HG02938 (cell line): ENCODE measurements at regions not wholly inside any gene's neighbourhood (a gene's known extent, or its start where the extent isn't known, plus 50 kb on each side); places are given as distances from the start of the nearest gene placed in this dataset.

ENCODE experiments used
- ATAC-seq: cut with Tn5 transposase; IDR thresholded peaks from one replicate; pipeline ENCODE4 v1.9.1; 2021; ENCODE audit warnings: mild to moderate bottlenecking, moderate library complexity; ENCODE audit not compliant: unreplicated experiment

DNA sequence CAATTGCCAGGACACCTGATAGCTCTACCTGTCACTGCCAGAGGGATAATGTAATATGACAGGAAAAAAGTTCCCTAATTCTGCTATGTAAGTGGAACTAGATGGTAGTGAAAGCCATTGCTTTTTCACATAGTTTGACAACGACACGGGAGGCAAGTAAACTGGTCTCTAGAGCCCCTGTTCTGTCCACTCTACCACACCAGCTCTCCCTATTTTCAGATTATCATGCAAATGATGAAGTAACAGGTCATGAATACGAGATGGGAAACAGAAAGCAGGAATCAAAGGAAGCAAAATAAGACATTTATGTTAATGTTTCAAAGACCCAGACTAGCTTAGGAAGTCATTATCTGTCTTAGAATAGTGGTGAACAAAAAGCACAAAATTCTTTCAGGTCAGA is 56.2 kb downstream of the TAF11L14 start:
- no peak for ATAC-seq

DNA sequence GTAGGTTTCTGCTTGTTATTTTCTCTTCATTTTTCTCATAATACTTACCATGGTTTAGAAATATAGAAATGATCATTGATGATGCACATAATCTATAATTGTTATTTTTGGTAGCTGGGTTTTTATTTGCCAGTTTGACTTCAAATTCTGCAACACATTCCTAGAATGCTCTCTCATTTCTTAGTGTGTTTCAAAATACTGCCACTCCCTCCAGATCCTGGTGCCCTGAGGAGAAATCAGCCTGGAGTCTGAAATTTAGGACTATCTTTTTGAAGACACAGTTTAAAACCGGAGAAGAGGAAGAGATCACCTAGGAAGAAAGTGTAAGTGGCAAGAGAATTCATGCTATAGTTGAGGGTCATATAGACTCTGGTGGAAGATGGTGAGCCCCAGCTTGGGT is 57.5 kb downstream of the TAF11L14 start:
- ATAC-seq = no peak

DNA sequence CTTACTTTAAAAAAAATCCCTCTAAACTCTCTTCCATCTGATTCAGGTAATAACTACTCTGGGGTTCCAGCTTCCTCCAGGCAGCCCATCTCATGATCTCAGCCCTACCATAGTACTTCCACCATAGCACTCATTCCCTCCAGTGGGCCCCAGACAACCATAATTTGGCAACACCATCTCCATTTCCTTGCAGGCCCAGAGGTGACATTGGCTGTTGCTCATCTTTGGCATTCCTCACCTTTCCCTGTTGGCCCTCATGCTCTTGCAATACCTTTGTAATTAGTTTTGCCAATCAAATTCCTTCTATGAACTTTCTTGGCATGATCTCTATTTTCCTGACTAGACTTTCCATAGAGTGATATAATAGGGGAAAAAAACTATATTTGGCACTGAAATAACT is 60.1 kb downstream of the TAF11L14 start:
- ATAC-seq = no peak

DNA sequence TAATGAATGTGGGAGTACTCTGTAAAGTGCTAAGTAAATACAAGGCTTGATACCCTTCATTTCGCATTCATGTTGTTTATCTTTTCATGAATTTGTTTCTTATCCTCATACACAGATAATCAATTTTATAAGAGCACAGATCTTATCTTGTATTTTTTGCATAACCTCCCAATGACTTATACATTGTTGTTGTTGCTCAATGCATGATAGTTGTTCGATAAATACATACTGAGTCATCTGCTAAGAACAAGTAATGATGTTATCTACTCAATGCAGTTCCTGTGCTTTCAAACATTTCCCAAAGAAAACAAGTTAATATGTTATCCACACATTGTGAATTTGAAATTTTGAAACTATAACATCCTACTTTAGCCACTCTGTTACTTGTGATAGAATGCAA is 60.7 kb downstream of the TAF11L14 start:
- no peak for ATAC-seq

DNA sequence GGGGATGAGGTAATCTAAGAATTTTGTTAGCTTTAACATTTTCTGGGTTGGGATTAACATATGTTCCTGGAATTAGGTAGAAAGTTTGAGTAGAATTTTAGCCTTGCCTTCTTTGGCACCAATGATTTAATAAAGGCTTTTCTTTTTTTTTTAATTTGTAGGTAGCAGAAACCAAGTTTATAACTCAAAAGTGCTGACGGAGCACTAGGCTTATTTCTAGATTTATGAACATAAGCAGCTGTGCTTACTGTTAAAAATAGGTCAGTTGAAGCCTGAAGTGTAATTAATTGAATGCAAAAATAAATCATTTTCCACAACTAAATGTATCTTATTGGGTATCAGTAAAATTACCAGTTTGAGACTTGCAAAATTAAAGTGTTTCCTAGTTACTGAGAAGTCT is 62.4 kb downstream of the TAF11L14 start:
- ATAC-seq = no peak

DNA sequence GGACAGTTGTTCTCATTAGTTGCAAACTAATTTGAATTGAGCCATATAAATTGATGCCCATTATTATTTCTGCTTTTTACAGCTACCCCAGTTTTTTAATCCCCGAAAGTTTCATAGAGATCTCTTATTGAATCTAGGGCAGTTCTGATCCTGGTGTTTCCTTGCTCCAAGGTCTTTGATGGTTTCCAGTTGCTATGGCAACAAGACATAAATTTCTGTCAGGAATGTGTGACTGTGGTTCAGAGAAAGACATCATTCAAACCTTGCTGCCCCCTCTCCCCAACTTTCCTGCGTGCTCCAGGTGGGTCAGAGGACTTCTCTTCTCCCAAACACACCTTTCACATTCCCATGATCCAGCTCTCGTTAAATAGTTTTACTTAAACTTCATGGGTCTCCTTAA is 63.4 kb downstream of the TAF11L14 start:
- ATAC-seq = no peak

DNA sequence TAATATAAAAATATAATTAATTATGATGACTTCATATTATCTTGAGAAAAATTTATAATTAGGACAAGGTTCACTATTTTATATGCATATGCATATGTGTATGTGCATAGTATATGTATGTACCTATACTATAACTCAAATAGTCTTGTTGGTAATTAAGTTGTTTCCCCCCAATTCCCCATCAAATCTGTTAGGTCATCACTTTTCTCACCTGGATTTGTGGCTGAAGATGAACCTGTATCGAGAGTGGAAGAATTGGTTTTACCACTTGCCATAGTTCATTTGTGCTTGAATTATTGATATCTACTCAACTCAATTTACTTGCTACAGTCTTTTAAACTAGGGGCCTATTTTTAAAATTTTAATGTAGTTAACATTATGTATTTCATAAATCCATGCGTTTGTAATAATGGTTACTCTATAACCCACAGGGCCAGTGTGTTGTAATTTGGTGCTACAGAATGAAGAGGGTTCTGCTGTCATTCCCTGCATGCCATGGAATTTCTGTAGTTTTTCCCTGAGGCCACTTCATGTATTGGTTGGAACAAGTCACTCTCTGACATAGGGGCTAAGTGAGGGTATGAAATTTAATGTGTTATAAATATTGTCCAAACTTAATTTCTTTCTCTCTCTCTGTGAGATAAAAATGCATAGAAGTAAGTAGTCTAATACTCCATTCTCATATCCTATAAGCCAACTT is 74.9 kb downstream of the TAF11L14 start:
- ATAC-seq = no peak

DNA sequence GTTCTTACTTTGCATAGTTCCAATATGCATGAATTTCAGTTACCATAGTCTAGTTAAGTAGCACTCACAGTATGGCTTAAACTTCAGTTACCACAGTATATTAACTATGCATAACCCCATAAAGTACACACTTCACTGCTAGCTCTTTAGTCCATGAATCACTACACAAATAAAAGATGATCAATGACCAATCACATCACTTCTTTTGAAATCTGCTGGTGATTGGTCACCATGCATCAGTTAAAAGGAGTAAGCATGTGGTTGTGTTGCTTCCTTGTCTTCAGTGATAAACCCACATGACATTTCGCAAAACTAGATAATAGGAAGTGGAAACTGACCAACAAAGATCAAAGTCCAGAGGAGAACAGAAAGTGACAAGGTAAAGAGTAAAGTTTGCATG is 79.0 kb downstream of the TAF11L14 start:
- no peak for ATAC-seq

DNA sequence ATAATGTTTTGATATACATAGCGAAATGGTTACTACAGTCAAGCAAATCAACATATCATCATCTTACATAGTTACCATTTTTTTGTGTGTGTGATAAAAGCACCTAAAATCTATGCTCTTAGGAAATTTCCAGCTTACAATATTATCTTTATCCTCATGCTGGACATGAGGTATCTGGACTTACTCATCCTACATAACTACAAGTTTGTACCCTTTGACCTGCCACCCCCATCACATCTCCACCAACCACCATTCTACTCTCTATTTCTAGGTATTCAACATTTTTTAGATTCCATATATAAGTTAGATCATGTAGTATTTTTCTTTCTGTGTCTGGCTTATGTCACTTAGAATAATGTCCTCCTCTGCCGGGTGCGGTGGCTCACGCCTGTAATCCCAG is 79.9 kb downstream of the TAF11L14 start:
- ATAC-seq = no peak

DNA sequence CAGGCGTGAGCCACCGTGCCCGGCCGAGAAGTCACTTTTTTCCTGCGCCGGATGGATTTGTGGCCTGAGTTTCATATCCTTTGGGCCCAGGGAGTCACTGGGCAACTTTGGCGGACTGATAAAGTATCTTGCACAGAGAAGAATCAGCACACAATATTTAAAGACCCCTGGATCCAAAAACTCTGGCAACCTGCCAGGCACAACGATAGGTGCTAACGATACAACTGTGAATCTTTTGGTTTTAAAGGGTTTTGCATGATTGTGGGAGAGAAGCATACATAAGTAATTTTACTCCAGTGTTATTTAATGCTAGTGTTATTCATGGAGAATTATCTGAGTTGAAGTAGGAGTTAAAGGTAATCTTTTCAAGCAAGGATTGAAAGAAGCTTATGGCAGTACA is 85.3 kb downstream of the TAF11L14 start:
- ATAC-seq = no peak

DNA sequence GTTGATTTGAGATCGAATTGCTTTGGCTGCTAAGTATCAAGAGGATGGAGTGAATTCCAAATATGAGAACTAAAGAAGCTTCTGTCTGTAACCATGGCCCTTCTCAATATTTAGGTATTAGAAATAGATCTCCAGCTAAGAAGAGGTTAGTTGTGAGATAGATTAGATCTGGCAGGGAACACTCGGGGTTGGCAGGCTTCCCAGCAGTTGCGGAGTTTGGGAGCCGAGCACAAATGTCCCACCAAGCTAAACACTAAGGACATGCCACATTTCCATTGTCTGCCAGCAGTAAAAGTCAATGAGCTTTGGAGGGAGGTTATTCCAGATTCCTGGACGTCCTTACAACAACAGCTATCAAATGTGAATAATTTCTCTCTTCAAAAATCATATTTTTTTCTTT is 85.8 kb downstream of the TAF11L14 start:
- no peak for ATAC-seq

DNA sequence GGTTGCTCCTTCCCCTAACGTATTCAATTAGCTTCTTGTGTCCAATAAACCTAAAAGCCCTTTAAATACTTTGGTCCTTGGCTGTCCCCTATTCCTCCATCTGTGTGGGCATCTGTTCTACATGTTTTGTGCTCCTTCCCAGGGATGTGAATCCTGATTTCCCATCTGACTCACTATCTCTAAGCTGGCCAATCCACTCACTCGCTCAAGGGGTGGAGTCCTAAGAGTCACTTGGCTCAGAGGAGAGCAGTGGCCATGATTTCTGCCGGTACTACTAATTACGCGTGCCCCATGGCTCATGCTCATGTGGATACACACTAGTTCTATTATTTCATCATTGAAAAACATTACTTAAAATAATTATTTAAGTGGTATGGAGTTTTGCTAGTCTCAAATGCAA is 89.6 kb downstream of the TAF11L14 start:
- no peak for ATAC-seq

DNA sequence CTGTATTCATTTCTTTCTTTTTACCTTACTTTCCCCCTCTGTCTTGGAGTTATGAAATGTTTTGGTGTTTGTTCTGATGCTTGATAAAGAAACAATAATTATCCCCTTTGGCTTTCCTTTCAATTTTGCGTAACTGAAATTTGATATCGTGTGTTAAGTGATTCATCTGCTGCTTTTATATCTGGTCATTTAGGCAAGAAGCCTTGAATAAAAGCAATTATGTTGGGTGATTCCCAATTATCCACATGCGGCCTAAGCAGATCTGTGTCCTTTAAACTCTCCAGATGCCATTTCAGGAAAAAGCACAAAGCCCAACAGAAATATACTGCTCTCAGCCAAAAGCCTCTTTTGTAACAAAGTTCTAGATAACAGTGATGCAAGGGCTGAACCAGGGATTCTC is 92.8 kb downstream of the TAF11L14 start:
- ATAC-seq = no peak

DNA sequence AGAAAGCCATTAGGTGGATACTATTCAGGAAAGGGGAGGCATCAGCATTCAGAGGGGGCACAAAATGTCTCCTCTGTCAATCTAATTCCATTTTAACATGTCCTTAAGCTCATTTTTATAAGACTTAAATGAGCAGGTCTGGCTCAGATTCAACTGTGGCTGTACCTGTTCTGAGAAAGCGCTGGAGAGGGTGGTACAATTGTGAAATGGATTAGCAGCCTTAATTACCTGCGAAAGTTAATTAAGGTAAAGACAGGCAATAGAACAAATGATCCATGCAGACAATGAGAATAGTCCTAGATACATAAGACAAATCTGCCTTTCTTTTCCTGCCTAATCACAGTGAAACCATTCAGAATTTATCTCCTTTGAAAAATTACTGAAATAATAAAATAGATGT is 96.2 kb downstream of the TAF11L14 start:
- no peak for ATAC-seq

DNA sequence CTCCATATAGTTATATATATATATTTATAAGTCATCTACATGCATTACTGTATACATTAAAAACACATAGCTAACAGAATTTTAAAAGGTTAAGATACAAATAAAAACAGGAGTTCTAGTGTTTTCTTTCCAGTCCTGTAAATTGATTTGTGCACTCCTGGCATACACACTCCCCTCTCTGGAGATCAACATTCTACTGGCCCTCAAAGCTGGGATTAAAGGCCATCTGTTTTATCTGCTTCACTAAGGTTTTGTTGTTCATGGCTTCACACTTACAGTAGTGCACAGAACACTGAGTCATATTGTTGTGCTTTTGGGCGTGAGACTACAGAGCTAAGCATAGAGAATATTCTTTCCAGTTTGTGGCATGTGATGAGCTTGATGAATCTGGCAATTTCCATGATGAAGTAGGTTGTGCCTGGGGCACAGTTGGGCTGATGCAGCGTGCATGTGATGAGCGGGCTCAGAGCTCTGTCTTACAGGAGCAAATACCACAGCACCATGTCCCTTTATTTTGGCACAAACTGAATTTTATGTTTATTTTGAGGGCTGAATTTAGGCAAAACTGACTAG is 98.2 kb downstream of the TAF11L14 start:
- no peak for ATAC-seq

DNA sequence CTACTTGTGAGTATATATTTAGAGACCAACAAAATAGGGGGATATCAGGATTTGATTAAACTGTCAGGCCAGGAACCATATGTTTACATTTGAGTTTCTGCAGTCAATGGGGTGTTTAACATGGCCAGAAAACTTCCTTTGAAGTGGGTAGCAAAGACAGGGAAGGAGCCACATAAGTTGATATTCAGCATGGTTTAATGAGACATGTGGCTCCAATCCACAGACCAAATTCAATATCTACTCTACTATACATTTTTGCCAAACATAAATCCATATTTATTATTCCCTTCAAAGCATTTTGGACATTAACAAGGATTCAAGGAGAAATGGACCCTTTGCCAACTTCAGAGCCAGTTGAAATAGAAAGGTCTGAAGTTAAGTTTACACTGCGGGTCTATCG is 99.8 kb downstream of the TAF11L14 start:
- no peak for ATAC-seq

DNA sequence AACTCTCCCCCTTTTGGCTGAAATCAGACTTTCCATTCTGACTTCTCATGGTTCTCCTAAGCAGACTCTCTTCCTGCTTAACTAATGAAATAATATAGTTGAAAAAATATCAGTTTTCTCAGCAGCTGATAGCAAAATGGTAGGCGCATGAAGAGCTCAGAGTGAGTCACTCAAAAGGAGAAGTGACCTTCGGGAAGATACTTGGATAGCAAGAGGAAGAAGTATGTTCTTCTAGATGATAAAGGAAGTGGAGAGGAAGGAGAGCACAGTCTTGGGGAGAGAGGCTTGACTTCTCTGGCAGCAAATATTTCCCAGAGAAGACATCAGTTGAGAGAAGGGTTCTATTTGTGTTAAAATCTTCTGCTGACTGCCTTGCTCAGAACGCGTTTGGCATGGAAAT is 101.5 kb downstream of the TAF11L14 start:
- ATAC-seq = no peak

DNA sequence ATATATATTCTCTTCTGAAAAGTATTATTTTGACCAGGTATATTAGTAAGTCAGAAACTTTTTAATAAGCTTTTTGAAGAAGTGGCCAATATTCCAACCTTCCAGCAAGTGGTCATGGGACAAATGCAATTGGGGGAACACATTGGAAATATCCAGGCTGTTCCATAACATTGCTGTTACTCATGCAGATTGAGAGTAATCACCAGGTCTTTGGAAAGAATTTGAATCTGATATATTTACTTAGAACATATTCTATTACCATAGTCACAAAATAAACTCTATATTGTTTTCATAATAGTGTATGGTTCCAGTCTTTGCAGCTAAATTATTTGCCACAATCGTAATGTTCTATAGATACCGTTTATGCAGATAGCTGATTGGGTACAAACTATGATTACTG is 102.8 kb downstream of the TAF11L14 start:
- no peak for ATAC-seq

DNA sequence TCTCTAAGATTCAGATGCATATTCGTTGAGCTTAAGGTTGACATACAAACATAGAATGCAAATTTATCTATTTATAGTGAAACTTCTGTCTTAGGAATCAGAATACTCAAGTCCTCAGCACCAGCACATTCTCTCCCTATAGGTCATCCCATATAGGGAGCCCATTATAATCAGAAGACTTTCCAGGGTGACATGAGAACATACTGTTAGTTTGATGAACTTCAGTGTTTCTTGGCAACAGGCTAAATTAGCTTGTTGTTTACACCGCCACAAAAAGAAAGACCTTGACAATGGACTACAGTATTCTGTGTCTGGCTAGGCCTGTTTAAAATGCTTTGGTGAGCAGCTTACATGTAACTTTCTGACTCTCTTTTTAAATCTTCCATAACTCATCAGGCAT is 104.2 kb downstream of the TAF11L14 start:
- no peak for ATAC-seq

DNA sequence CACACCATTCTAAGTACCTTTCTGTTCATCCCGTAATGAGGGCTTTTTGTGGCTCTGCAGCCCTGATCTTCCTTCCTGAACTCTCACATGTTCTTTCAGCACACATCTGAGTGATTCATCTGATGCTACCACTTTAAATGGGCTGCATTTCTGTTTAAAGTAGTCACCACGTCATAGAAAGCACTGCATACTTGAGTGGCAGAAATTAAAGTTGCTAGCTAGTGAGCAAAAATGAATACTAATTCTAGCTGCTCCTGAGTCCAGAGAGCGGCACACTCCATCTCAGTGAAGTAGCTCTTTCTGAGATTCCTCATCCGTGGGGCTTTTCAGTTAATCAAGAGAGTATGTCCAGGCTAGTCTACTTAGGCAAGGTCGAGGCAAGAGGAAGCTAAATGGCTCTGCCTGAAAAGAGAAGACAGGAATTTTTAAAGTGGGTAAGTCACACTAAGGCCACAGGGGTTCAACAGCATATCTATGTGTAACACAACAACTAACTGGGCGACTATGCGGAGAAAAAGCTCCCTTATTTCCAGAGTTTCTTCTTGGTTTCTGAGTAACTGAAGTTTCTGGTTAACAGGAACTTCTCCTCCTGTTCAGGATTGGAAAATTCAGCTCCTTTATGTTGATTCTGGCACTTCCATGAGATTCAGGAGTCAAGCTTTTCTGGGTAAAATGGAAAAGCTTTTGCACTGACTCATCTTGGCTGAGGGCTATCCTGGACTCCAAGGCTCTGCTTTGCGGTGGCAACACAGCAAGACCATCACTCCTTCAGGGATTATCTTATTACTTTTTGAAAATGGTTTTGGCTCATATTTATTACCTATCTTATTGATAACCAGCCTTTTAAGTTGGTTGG is 109.5 kb downstream of the TAF11L14 start:
- no peak for ATAC-seq

DNA sequence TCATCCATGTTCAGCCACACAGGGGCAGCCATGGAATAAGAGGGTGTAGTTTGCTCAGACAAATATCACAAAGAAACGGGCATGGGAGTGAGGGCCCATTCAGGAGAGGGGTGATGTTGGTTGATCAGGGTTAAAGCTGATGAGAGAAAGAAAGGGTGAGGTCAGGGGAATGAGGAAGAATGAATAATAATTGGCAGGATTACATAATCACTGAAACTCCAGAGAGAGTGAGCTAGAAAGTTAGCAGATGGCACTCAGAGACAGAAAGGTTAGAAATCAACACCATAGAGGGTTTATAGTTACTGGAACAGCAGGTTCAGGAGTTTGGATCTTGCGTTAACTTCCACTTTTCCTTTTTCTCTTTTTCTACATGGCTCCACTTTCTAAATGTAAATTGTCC is 113.9 kb downstream of the TAF11L14 start:
- no peak for ATAC-seq

DNA sequence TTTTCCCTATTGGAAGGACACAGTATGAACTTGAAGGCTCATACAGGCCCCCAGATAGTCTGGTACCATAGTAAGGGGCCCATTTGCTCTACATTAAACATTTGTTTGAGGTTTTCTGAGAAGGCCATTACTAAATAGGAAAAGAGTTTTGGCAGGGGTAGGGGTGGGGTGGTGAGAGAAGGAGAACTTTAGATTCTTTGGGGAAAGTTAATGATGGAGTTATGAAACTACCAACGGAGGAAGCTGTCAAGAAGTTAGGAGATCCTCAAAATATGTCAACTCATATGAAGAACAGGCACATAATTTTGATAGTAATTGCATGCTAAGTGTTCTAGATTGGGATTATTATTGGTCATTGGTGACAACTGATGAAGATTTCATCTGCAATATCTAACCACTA is 114.7 kb downstream of the TAF11L14 start:
- no peak for ATAC-seq
